AG04449 (cell line): ENCODE measurements at regions not wholly inside any gene's neighbourhood (a gene's known extent, or its start where the extent isn't known, plus 50 kb on each side); places are given as distances from the start of the nearest gene placed in this dataset.
"Not testable (repeated sequence)": the region's sequence is repeated elsewhere in the genome, so short reads cannot be mapped to it uniquely, and the experiment has no call there.

Source experiments
- CTCF ChIA-PET: fragments of 350-600 bp; formaldehyde crosslinking; extraction: SDS; loops from one replicate; lab custom pipeline; 2021; ENCODE audit warnings: antibody characterized with exemption; lab: Yijun Ruan, JAX
- POLR2A ChIA-PET: fragments of 400-600, 350-600 bp; formaldehyde crosslinking; extraction: SDS; loops from one replicate; lab custom pipeline; 2020; ENCODE audit warnings: antibody characterized with exemption, inconsistent platforms; lab: Yijun Ruan, JAX
- DNase-seq: peaks from one replicate; pipeline ENCODE4 v3.0.0-alpha.2; 2010; ENCODE audit warnings: low read depth, low spot score
- H3K4me3 ChIP-seq: 2 replicates; pipeline ENCODE4 v1.5.1; 2011; ENCODE audit warnings: low read depth, mild to moderate bottlenecking, control low read depth, low read length
- TF ChIP-seq, protein P1 (sequence below): IDR thresholded peaks from one replicate; pipeline ENCODE4 v1.5.1; 2011; ENCODE audit warnings: mild to moderate bottlenecking, moderate library complexity, low read length, control low read depth, inconsistent platforms; ENCODE audit not compliant: insufficient read depth; ENCODE audit errors: missing control alignments

DNA sequence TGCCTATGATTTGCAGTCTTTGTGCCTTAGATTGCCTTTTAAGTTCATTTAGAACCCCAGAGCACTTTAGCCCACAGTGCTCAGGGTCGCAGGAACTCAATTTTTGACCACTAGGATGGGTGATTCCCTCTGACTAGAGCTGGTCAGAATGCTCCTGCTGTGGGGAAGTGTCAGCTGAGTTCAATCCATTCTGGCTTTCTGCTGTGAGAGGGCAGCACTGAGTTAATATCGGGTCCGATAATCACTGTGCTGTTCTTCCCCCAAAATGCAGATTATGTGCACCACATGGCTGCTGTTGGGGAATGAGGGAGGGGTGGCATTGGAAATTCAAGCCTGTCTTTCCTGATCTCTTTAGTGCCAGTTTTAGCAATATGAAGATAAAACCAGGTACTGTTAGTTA lies 886.4 kb downstream of the DNAJB9 start:
- ChIA-PET POLR2A (no interaction called here), CTCF (no interaction called here)
- TF ChIP-seq, protein P1, sequence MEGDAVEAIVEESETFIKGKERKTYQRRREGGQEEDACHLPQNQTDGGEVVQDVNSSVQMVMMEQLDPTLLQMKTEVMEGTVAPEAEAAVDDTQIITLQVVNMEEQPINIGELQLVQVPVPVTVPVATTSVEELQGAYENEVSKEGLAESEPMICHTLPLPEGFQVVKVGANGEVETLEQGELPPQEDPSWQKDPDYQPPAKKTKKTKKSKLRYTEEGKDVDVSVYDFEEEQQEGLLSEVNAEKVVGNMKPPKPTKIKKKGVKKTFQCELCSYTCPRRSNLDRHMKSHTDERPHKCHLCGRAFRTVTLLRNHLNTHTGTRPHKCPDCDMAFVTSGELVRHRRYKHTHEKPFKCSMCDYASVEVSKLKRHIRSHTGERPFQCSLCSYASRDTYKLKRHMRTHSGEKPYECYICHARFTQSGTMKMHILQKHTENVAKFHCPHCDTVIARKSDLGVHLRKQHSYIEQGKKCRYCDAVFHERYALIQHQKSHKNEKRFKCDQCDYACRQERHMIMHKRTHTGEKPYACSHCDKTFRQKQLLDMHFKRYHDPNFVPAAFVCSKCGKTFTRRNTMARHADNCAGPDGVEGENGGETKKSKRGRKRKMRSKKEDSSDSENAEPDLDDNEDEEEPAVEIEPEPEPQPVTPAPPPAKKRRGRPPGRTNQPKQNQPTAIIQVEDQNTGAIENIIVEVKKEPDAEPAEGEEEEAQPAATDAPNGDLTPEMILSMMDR: no peak
- no peak overlapping the region for H3K4me3 ChIP-seq
- DNase-seq: no peak

DNA sequence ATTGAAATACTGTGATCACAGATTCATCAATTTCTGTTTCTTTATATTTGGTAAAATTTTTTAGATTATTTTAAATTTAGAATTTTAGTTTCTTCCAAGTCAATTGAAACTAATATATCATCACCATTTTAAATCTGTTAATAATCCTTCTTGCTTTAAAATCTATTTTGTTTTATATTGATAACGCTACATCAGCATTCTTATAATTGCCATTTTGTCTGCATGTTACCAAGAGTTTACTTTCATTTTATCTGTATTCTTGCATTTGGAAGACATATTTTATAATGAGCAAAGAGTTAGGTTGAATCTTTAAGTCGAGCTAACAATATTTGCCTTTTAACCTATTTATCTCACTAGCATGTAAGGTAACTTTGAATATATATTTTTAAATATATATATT lies 890.6 kb downstream of the DNAJB9 start:
- POLR2A ChIA-PET: no interaction called here
- DNase-seq: no peak
- TF ChIP-seq, protein P1: no peak
- no peak overlapping the region for H3K4me3 ChIP-seq
- CTCF ChIA-PET: no interaction called here

DNA sequence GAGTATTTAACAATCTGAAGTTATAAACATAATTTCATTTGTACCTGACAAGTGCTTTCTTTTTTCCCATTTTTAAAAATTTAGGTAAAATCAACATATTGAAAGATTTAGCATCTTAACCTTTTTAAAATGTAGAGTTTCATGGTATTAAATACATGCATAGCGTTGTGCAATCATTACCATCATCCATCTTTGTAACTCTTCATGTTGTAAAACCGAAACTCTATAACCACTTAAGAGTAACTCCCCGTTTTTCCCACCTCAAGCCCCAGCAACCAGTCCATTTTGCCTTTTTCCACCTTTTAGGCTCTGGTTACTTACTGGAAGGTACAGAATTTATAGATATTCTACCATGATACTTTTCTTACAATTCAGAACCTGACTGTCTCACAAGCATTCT lies 892.5 kb downstream of the DNAJB9 start:
- ChIA-PET POLR2A (no interaction called here), CTCF (no interaction called here)
- DNase-seq: no peak
- H3K4me3 ChIP-seq: no peak overlapping the region
- TF ChIP-seq, protein P1: no peak

DNA sequence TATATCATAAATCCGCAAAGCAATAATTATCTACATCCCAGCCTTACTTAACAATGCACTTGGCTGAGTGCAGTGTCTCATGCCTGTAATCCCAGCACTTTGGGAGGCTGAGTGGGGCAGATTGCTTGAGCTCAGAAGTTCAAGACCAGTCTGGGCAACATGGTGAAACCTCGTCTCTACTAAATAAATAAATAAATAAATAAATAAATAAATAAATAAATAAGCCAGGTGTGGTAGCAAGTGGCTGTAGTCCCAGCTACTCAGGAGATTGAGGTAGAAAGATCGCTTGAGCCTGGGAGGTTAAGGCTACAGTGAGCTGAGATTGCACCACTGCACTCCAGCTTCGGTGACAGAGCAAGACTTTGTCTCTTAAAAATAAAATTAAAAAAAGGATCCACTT lies 898.1 kb downstream of the DNAJB9 start:
- CTCF ChIA-PET, POLR2A ChIA-PET: not testable (repeated sequence)

DNA sequence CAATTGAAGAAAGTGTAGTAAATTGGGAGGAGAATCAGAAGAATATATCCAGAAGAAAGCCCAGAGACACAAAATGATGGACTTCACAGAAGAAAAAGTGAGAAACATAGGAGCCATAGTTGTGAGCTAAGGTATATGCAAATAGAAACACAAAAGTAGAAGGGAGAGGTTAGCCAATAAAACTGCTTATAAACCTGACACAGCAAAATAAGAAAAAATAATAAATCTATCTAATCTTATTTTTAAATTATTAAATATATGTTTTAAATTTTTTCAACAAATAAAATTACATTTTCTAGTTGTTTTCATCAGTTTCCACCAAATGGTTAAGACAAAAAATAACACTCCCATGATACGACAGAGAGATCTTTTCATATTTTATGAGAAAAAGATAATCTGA lies 903.5 kb downstream of the DNAJB9 start:
- ChIA-PET POLR2A (no interaction called here), CTCF (no interaction called here)
- TF ChIP-seq, protein P1: no peak
- H3K4me3 ChIP-seq: no peak overlapping the region
- no peak for DNase-seq

More for the DNA sequence above, 898.1 kb downstream of the DNAJB9 start:
- not testable (repeated sequence) for DNase-seq, H3K4me3 ChIP-seq

DNA sequence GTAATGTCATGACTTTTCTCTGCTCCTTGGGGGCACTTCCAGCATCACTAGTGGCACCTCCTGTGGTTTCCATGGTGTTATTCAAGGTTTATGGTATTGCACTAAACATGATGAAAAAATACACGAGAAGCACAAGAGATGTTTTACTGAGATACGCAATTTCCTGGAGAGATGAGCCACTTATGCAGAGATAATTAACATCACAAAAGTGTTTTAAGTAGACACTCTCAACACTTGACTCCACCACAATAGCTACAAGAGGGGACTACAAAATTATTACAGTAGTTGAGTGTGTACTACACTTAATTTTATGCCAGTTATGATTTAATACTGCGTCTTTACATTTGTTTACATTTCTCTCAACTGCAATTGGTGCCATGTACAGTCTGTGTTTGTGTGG lies 906.7 kb downstream of the DNAJB9 start:
- no peak for DNase-seq
- H3K4me3 ChIP-seq: no peak overlapping the region
- CTCF ChIA-PET: no interaction called here
- TF ChIP-seq, protein P1: no peak
- POLR2A ChIA-PET: no interaction called here

DNA sequence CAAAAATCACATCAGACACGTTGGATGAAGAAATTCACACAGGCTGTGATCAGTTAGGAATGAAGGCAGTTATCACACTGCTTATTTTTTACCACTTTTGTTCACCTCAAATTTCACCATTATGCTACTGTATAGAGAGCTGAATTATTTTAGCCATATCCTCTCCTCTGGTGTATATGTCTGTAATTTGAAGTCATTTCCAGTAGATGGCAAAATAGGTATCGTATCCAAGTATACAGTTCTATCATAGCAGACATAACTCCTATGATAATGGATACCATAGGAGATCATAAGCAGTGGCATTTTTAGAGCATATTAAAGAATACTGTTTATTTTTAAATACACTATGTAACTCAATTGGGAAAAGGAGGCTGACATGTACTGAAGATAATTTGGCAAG lies 909.7 kb downstream of the DNAJB9 start:
- TF ChIP-seq, protein P1: no peak
- ChIA-PET CTCF (no interaction called here), POLR2A (no interaction called here)
- DNase-seq: no peak
- H3K4me3 ChIP-seq: no peak overlapping the region

DNA sequence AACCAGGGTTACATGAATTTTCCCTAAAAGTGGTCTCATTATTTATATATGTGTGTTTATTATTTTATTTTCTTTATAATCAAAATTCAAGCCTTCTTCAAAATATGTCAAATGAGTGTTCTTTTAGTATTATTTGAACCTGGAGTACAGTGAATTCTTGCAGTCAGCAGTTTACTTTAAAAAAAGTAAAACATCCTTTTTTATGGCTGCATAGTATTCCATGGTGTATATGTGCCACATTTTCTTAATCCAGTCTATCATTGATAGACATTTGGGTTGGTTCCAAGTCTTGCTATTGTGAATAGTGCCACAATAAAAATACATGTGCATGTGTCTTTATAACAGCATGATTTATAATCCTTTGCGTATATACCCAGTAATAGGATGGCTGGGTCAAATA lies 920.9 kb downstream of the DNAJB9 start:
- POLR2A ChIA-PET, H3K4me3 ChIP-seq, CTCF ChIA-PET, DNase-seq: not testable (repeated sequence)
